GM18519 (cell line): ENCODE measurements at regions not wholly inside any gene's neighbourhood (a gene's known extent, or its start where the extent isn't known, plus 50 kb on each side); places are given as distances from the start of the nearest gene placed in this dataset.
"Not testable (repeated sequence)": the region's sequence is repeated elsewhere in the genome, so short reads cannot be mapped to it uniquely, and the experiment has no call there.

Source experiments
- ATAC-seq: cut with Tn5 transposase; IDR thresholded peaks from one replicate; pipeline ENCODE4 v1.9.1; 2021; ENCODE audit warnings: mild to moderate bottlenecking, moderate library complexity; ENCODE audit not compliant: unreplicated experiment, low FRiP score

DNA sequence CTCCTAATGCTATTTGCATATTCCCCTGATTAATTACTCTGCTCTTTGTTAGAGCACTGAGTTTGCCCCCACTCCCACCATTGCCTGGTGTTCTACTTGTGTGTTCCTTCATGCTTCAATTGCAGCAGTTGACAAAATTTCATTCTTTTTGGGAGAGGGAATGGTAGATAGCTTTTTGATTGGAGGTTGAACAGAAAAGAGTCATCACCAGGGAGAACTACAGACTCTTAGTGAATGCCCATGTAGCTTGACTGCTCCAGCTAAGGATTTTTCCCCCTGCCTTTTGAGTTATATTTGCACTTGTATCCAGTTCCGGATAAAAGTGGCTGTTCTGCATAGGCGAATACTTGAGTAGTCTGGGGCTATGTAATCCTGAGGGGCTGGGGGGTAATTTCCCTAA, 183.9 kb downstream of the ETNK1 start:
- no peak for ATAC-seq

DNA sequence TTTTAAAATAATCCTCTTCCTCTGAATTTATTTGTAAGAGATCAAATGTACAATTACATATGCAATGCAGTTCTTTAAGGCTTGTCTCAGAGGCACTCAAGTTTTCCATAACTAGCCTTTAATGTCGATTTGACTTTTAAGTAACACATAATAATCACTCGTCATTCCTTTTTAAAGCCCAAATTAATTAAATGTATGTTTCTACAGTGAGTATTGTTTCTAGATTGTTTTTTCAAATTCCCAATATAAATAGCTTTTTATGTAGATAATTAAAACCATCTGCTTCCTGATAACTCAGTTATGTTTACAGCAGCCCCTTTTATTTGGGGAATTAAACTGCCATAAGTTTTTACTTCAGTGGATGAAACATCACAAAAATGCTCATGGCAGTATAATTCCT, 185.1 kb downstream of the ETNK1 start:
- no peak for ATAC-seq

DNA sequence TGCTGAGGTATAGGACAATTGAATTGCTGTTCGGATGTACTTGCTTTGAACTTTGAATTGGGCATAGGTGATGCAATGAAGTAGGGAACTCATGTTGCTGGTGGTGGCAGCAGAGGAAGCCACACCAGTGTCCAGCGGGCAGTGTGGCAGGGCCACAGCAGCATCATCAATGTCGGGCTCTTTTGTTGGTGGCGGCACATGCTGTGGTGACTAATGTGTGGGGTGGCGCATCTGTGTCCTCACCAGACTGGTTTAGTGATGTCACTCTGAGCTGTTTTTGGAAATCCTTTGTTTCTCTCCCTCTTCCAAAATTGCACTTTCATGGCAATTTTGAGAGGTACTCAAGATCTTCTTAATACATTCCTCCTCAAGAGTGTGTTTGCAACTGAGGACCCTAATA, 187.6 kb downstream of the ETNK1 start:
- no peak for ATAC-seq

DNA sequence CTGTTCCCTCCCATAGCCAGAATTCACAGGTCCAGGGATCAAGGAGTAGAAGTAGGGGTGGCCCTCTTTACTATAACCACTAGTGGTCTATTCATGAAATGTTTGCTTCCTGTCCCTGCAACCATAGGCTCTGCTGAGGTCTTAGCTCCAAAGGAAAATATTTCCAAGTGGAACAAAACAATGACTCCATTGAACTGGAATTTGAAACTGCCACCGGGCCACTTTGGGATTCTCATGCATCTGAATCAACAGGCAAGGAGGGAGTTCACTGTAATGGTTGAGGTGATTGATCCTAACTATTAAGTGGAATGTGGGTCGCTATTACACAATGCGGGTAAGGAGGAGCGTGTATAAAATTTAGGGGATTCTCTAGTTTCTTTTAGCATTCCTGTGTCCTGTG, 197.0 kb downstream of the ETNK1 start:
- ATAC-seq, result no peak

DNA sequence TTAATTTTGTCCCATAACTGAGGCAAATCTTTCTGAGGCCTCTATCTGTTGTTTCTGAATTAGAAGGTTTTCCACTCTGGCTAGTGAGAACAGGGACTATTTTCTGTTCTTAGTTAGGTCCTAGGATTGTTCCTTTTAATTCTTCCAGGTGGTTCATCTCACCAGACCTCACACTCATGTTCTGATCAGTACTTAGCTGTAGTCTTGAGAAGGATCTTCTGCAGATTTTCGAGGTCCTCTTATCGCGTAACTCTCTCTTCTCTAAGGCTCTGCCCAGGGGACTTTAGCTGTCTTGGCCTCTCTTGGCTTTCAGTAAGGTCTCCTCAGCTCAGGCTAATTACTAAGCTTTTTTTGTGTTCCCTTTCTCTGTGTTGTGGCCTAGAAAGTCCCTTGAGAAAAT, 201.1 kb downstream of the ETNK1 start:
- ATAC-seq, result no peak

DNA sequence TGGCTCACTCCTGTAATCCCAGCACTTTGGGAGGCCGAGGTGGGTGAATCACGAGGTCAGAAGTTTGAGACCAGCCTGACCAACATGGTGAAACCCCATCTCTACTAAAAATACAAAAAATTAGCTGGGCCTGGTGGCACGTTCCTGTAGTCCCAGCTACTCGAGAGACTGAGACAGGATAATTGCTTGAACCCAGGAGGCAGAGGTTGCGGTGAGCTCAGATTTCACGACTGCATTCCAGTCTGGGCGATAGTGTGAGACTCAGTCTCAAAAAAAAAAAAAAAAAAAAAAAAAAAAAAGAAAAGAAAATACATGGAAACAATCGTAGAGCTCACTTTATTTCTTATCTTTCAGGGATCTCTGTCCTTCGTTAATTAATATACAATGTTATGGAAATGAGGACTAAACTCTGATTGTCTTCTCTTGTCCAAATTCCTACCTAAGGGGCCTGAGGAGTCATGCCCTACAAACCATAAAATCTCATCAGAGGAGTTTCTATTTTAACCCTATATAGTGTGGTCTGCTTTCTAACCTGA, 201.5 kb downstream of the ETNK1 start:
- ATAC-seq, result not testable (repeated sequence)

DNA sequence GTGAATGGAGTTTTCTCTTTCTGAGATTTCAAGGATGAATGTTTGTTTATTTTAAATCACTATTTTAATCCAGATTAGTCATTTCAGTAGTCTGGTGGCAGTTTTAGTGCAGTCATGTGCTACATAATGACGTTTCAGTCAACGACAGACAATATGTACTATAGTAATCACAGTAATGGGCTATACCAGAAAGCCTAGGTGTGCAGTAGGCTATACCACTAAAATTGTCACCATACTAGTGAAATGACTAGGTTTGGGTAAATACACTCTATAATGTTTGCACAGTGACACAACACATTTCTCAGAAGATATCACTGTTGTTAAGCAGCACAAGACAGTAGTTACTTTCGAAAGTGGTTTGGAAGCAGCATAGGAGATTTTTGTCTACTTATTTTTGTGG, 203.1 kb downstream of the ETNK1 start:
- peak; percentile 89 for ATAC-seq

DNA sequence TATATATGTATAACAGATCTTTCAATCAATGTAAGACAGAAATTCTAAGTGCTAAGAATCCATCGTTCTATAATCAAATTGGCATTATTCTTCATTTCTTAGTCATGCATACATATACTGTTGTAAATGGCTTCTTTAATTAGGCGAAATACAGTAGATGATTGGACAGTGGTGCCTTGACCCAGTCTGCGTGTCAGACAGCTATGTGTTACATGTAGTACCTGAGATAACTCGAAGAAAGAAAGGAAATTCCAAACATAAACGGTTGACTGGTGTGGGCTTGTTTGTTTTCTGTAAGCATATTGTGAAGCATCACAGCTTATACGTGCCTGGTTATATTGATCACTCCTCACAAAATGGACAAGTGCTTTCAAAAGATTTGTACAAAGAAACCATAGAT, 210.5 kb downstream of the ETNK1 start:
- no peak for ATAC-seq

DNA sequence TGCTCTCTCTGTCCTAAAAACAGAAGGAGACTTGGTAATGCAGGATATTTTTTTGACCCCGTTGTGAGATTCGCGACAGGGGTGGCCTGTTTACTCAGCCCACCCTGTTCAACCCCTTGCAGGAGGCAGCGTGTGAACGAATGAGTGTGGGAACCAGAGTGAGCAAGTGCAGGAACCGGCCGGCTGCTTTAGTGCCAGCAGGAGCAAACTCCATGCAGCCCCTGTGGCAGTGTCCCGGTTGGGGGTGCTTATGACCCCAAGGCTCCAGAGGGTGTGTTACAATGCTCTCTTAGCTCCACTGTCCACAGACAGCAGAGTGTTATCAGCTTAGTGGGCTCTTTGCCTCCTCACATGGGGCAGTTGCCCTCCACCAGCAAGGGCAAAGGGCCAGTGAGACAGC, 225.2 kb downstream of the ETNK1 start:
- ATAC-seq, result no peak

DNA sequence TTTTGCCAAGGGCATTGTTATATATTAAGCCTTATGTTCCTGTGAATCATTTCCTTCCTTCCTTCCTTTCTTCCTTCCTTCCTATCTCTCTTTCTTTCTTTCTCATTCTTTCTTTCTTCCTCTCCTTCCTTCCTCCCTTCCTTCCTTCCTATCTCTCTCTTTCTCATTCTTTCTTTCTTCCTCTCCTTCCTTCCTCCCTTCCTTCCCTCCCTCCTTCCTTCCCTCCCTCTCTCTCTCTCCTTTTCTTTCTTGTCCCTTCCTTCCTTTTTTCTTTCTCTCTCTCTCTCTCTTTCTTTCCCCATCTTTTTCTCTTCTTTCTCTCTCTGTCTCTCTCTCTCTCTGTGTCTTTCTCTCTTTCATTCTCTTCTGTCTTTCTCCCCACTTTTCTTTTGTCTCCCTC, 226.6 kb downstream of the ETNK1 start:
- ATAC-seq, result no peak

DNA sequence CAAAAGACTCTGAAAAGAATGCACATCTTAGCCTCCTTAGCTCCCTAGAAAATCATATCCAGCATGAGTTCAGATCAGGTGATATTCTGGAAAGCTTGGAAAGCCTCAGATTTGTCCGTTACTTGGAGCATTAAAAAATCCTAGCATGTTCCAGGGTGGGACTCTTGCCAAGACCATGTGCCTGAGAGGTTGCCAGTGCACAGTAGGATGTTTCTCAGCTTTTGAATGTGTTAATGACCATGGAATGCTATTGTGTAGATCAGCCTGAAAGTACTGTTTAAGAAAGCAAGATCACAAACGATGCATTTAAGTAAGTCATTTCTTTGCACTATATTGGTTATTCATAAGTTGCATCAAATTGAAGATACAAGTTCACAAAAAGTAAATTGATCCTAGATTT, 230.5 kb downstream of the ETNK1 start:
- ATAC-seq, result no peak

DNA sequence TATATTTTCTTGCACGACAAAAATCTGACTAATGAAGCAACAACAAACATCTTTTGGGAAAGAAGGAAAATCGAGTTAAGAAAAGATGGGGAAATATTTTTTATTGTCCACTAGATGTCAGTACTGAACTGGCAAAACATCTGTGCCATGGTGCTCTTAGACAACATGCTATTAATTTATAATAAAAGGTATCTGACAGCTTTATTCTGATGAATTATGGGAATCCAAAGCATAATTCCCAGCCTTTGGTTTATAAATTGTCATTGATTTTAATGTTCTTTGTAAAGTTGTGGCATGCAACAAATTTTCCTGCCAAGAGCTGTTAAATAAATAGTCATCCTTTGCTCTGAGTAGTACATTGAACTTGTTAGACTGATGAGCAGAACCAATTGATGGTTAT, 231.2 kb downstream of the ETNK1 start:
- no peak for ATAC-seq

DNA sequence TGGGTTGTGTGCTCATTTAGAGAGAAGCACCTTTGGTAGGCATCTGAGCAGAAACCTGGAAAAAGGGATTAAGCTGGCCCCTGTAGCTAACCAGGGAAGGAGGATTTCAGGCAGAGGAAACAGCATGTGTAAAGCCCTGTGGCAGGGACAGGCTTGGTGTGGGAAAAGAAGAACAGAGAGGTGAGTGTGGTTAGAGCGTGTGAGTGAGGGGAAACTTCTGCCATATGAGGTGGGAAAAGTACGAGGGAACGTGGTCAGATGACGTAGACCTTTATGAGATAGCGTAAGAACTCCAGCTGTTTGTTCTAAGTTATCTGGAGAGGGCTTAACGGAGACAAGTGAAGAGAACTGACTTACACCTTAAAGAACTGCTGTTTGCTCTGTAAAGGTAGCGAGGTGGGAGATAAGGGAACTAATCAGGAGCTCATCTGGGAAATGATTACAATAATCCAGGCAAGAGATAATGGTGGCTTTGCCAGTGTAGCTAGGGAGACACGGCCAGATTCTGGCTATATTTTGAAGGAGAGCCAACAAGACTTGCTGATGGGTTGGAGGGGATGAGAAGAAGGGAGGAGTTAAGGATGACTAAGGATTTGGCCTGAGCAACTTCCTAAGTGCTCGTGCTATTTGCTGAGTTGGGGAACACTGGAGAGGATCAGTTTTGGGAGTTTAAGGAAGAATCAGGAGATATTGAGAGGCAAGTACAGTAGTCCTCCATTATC, 234.0 kb downstream of the ETNK1 start:
- no peak for ATAC-seq

DNA sequence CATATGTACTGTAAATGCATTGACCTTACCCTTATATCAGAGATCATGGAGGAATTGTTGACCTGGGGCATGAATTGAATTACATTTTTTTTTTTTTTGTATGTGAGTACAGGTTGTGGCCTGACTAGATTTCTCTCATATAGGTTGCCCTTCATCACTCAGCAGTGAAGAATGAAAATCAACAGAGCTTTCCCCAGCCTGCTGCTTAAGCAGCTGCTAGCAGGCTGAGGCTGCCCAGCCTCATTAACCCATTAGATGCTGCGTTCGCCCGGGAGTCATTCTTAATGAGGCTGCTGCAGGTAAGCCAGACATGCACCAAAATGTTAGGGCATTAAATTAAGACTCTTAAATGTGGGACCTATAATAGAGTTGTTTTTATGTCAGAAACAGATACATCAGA, 236.0 kb downstream of the ETNK1 start:
- ATAC-seq, result no peak

DNA sequence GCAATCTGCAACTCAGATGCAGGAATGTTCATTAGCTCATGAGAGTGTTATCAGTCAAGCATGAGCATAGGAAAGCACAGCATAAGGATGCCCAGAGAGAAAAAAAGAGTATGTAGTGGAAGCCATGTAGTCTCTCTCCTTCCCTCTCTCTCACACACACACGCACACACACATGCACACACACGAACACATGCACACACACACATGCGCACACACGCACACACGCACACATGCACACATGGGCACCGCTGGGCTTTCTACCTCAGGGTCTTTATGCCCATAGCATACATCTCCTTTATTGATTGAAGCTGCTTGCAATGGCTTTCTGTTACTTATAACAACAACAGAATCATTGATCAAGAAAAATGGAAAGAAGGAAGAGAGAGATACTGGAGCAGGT, 240.9 kb downstream of the ETNK1 start:
- ATAC-seq, result no peak

DNA sequence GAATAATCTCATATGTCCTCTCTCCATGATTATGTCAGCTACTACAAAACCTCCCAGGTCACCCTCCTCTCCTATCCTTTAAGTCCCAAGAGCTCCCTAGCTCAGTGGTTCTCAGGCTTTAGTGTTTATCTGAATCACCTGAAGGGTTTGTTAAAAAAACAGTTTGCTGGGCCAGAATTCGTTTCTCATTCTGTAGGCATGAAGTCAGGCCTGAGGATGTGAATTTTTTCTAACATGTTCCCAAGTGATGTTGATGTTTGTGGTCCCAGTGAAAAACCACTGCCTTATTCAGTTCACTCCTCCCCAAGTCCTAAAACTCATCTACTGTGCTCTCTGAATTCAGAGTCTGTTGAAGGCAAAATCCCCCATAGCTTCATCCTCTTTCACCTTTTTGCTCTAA, 241.4 kb downstream of the ETNK1 start:
- ATAC-seq, result no peak

DNA sequence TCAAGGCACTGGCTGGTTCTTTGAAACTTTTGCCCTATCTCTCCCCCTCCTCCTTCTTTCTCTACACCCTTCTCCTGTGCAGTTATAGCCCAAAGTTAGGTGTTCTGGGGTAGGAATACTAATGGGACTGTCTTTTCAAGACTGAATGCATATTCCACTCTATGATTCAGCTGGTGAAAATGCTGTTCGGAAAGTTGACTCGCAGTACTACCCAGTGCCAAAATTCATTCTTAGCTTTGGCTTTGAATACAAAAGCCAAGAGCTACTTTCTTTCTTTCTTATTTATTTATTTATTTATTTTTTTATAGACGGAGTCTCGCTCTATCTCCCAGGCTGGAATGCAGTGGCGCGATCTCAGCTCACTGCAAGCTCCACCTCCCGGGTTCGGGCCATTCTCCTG, 249.2 kb downstream of the ETNK1 start:
- ATAC-seq, result no peak

DNA sequence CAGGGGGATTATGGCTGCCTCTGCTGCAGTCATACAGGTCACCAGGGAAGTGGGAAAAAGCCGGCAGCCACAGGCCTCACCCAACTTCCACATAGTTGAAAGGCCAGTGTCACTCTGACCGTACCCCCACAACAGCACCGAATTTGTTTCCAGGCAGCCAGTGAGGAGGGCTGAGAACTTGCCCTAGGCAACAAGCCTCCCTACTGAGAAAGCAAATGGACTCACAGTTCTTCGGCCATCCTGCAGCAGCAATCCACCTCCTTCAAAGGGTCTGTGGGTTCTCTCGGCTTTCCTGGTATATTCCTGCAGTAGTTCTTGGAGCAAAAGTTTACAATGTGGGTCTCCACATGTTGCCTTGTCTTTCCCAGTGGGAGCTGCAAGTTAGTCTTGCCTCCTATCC, 251.3 kb downstream of the ETNK1 start:
- no peak for ATAC-seq

DNA sequence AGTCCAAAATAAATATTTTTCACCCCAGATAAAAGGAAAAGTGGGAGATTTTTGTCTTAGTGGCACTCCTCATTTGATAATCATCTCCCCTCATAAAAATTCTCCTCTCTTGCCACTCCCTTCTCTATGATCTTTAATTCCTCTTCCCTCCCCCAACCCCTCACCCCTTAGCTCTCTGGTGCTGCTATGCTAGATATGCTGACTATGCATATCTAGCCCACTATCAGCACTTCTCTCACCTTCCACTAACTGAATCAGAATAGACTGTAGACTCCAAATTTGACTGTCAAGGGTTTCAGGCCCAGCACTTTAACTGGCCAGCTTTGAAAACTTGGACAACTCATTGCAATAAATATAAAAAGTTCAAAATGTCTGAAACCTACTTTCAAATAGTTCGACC, 254.2 kb downstream of the ETNK1 start:
- no peak for ATAC-seq

DNA sequence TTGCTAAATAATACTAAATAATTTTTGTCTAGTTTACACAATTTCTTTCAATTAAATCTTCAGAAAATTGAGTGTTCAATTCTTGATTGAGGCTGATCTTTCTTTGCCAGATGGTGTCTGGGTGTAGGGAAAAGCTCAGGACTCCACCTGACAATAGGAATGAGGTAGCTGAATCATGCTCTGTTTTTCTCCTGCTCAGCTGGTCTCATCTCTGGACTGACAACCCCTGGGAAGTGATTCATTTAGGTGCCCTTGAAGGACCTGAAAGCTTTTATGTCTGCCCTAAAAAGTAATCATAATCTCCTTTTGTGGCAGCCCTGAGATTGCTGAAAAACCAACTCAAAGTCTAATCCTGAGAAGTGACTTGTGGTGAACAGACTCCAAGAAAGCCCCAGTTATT, 255.4 kb downstream of the ETNK1 start:
- no peak for ATAC-seq

DNA sequence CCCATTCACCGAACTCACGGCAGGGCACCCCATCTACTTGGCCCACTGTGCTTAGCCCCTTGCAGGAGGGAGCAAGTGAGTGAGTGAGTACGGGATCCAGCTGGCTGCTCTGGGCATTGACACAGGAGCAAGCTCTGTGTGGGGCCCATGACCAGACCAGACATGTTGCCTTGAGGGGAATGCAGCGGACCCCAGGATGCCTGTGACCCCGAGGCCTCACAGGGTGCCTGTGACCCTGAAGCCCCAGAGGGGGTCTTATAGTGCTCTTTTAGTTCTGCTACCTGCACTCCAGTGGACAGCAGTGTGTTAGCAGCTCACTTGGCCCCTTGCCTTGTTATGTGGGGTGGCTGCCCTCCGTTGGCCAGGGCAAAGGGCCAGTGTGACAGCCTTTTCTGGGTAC, 255.8 kb downstream of the ETNK1 start:
- no peak for ATAC-seq

DNA sequence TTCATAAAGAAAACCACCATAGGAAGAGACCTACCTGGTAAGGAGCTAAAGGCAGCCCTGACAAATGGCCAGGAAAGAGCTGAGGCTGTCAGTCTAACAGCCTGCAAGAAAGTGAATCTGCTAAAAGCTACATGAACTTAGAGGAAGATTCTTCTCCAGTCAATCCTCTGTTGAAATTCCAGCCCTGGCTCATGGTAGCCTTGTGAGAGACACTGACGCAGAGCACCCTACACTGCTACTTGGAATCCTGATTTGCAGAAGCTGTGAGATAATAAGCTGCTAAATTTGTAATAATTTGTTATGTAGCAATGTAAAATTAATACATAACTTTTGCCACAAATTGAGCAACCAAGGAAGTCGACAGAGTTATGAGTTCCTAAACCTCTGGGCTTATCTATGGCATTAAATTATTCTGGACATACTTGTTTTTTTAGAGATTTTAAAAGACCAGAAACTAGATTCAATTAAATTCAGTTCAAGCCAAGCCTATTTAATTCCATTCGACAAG, 257.0 kb downstream of the ETNK1 start:
- no peak for ATAC-seq

DNA sequence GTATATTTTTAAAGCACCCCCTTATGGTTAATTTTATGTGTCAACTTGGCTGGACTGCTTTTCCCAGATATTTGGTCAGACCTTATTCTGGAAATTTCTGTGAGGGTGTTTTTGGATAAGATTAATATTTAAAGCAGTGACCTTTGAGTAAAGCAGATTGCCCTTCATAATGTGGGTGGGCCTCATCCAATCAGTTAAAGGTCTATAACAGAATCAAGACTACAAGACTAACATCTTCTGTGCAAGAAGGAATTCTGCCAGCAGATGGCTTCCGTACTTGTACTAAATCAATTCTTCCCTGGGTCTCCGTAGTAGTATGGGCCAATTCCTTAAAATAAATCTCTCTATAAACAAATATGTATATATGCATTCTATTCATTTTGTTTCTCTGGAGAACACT, 257.6 kb downstream of the ETNK1 start:
- no peak for ATAC-seq
